HEK293 (cell line): ENCODE measurements at regions not wholly inside any gene's neighbourhood (a gene's known extent, or its start where the extent isn't known, plus 50 kb on each side); places are given as distances from the start of the nearest gene placed in this dataset.

Experiments
- CTCF ChIA-PET: fragments of 350-600 bp; formaldehyde crosslinking; extraction: SDS; loops from one replicate; lab custom pipeline; 2021; ENCODE audit warnings: antibody characterized with exemption; lab: Yijun Ruan, JAX
- POLR2A ChIA-PET: fragments of 300-600 bp; formaldehyde crosslinking; extraction: SDS; loops from one replicate; lab custom pipeline; 2020; ENCODE audit warnings: antibody characterized with exemption, inconsistent platforms; lab: Yijun Ruan, JAX
- H3K27ac ChIP-seq: fragments of 200-500 bp; sonication (Bioruptor generic); 2 replicates; pipeline ENCODE4 v1.5.1; 2014; ENCODE audit warnings: low read depth, low read length, control low read depth, inconsistent platforms; ENCODE audit errors: extremely low read depth
- H3K36me3 ChIP-seq, 2 experiments: fragments of 200-500 bp in 1 of 2; sonication (Bioruptor generic) in 1 of 2; 1 replicate in 1 of 2; 2 replicates in 1 of 2; pipeline ENCODE4 v1.5.1; 2014 to 2017; ENCODE audit warnings: inconsistent platforms in 2 of 2, low read length in 2 of 2; ENCODE audit not compliant: control insufficient read depth in 2 of 2, insufficient read depth in 1 of 2
- H3K4me1 ChIP-seq: fragments of 200-500 bp; sonication (Bioruptor generic); 2 replicates; pipeline ENCODE4 v1.5.1; 2014; ENCODE audit warnings: mild to moderate bottlenecking, low read length, inconsistent platforms; ENCODE audit not compliant: control insufficient read depth, insufficient read depth
- H3K4me3 ChIP-seq: 2 replicates; pipeline ENCODE4 v1.5.1; 2011; ENCODE audit warnings: low read depth, mild to moderate bottlenecking, control low read depth, low read length, moderate library complexity
- H3K9me3 ChIP-seq: fragments of 200-500 bp; sonication (Bioruptor generic); 2 replicates; pipeline ENCODE4 v1.5.1; 2014; ENCODE audit warnings: low read depth, low read length, inconsistent platforms; ENCODE audit not compliant: control insufficient read depth, insufficient read depth
- GLIS2 ChIP-seq: fragments of 450-650 bp; formaldehyde crosslinking; IDR thresholded peaks from 2 replicates; pipeline ENCODE4 v1.5.1; 2016; ENCODE audit warnings: missing biosample characterization, missing genetic modification characterization
- HOXD13 ChIP-seq: sonication (generic); formaldehyde crosslinking; IDR thresholded peaks from 2 replicates; pipeline ENCODE4 v1.8.0; 2022; ENCODE audit warnings: missing genetic modification reagents, borderline replicate concordance
- IKZF3 ChIP-seq: fragments of 450-650 bp; IDR thresholded peaks from 2 replicates; pipeline ENCODE4 v1.5.0; 2018; ENCODE audit warnings: missing biosample characterization, mild to moderate bottlenecking, missing genetic modification characterization, moderate library complexity
- KLF17 ChIP-seq: fragments of 450-650 bp; formaldehyde crosslinking; IDR thresholded peaks from 2 replicates; pipeline ENCODE4 v1.5.1; 2016; ENCODE audit warnings: missing biosample characterization, missing genetic modification characterization
- YY2 ChIP-seq: fragments of 450-650 bp; formaldehyde crosslinking; IDR thresholded peaks from 2 replicates; pipeline ENCODE4 v1.5.1; 2016; ENCODE audit warnings: missing biosample characterization, missing genetic modification characterization
- ZBTB10 ChIP-seq: fragments of 450-650 bp; formaldehyde crosslinking; IDR thresholded peaks from 2 replicates; pipeline ENCODE4 v1.5.1; 2016; ENCODE audit warnings: missing biosample characterization, missing genetic modification characterization
- ZBTB7A ChIP-seq: fragments of 450-650 bp; formaldehyde crosslinking; IDR thresholded peaks from 2 replicates; pipeline ENCODE4 v1.5.1; 2016; ENCODE audit warnings: low read depth, missing biosample characterization, missing genetic modification characterization
- ZIC2 ChIP-seq: fragments of 450-650 bp; formaldehyde crosslinking; IDR thresholded peaks from 2 replicates; pipeline ENCODE4 v1.5.1; 2016; ENCODE audit warnings: missing biosample characterization, missing genetic modification characterization
- ZNF112 ChIP-seq: fragments of 450-650 bp; formaldehyde crosslinking; IDR thresholded peaks from 2 replicates; pipeline ENCODE4 v1.5.0; 2017; ENCODE audit warnings: missing biosample characterization, missing genetic modification characterization
- ZNF175 ChIP-seq: fragments of 450-650 bp; formaldehyde crosslinking; IDR thresholded peaks from 2 replicates; pipeline ENCODE4 v1.5.1; 2016; ENCODE audit warnings: missing biosample characterization, missing genetic modification characterization
- ZNF23 ChIP-seq: fragments of 450-650 bp; formaldehyde crosslinking; IDR thresholded peaks from 2 replicates; pipeline ENCODE4 v1.5.1; 2016; ENCODE audit warnings: missing biosample characterization, missing genetic modification characterization, borderline replicate concordance
- ZNF26 ChIP-seq: fragments of 450-650 bp; formaldehyde crosslinking; IDR thresholded peaks from 2 replicates; pipeline ENCODE4 v1.5.1; 2016; ENCODE audit warnings: missing biosample characterization, missing genetic modification characterization
- ZNF37A ChIP-seq: fragments of 450-650 bp; IDR thresholded peaks from 2 replicates; pipeline ENCODE4 v1.5.1; 2018; ENCODE audit warnings: missing biosample characterization, missing genetic modification characterization
- ZNF394 ChIP-seq: fragments of 450-650 bp; formaldehyde crosslinking; IDR thresholded peaks from 2 replicates; pipeline ENCODE4 v1.5.1; 2016; ENCODE audit warnings: missing biosample characterization, missing genetic modification characterization, mild to moderate bottlenecking, moderate library complexity, borderline replicate concordance
- ZNF449 ChIP-seq: fragments of 450-650 bp; formaldehyde crosslinking; IDR thresholded peaks from 2 replicates; pipeline ENCODE4 v1.5.1; 2017; ENCODE audit warnings: missing biosample characterization, mild to moderate bottlenecking, missing genetic modification characterization, moderate library complexity
- ZNF645 ChIP-seq: fragments of 450-650 bp; formaldehyde crosslinking; IDR thresholded peaks from 2 replicates; pipeline ENCODE4; 2016; ENCODE audit warnings: missing biosample characterization, missing genetic modification characterization
- ZNF664 ChIP-seq: fragments of 450-650 bp; formaldehyde crosslinking; IDR thresholded peaks from 2 replicates; pipeline ENCODE4 v1.5.1; 2016; ENCODE audit warnings: missing biosample characterization, missing genetic modification characterization
- ZNF791 ChIP-seq: fragments of 450-650 bp; formaldehyde crosslinking; IDR thresholded peaks from 2 replicates; pipeline ENCODE4 v1.5.1; 2016; ENCODE audit warnings: missing biosample characterization, missing genetic modification characterization
- ZSCAN30 ChIP-seq: fragments of 450-650 bp; IDR thresholded peaks from 2 replicates; pipeline ENCODE4 v1.5.1; 2018; ENCODE audit warnings: missing biosample characterization, mild to moderate bottlenecking, missing genetic modification characterization, moderate library complexity

GRCh38 chr18:71077451-71077850 lies 788.6 kb downstream of the SOCS6 start (continued):
- TF ChIP-seq GLIS2 (tag by site-specific recombination) (no peak), ZNF449 (tag by site-specific recombination) (no peak), ZNF175 (tag by site-specific recombination) (no peak), ZNF791 (tag by site-specific recombination) (no peak)

- no peaks in the 10 kb centered on the region for H3K36me3 ChIP-seq
- H3K27ac ChIP-seq = no peak overlapping the region
- H3K4me1 ChIP-seq = no peaks in the 10 kb centered on the region
- ChIA-PET CTCF (interaction anchor here (0.6 kb wide), 1 partner anchor 175 kb away, joined by 3 read pairs; no protein-coding TSS in a partner anchor), POLR2A (no interaction called here)
- H3K4me3 ChIP-seq = no peak overlapping the region
- no peaks in the 10 kb centered on the region for H3K9me3 ChIP-seq
- TF ChIP-seq ZNF26 (tag by site-specific recombination) (no peak), ZNF645 (tag by site-specific recombination) (no peak), HOXD13 (CRISPR knock-in tag) (no peak), ZNF112 (tag by site-specific recombination) (no peak), ZBTB7A (tag by site-specific recombination) (no peak), KLF17 (tag by site-specific recombination) (no peak), ZIC2 (no peak), ZNF791 (tag by site-specific recombination) (no peak), ZNF23 (tag by site-specific recombination) (no peak), IKZF3 (no peak), ZSCAN30 (tag by site-specific recombination) (no peak), YY2 (tag by site-specific recombination) (no peak), ZNF664 (tag by site-specific recombination) (no peak), ZNF37A (tag by site-specific recombination) (no peak), ZNF394 (tag by site-specific recombination) (no peak), ZBTB10 (tag by site-specific recombination) (no peak)
Observed at GRCh38 chr18:71075147-71075546, 786.3 kb downstream of the SOCS6 start.
